MCF 10A (cell line): ENCODE measurements at regions not wholly inside any gene's neighbourhood (a gene's known extent, or its start where the extent isn't known, plus 50 kb on each side); places are given as distances from the start of the nearest gene placed in this dataset.

Source experiments
- BruUV-seq: library from RNA; stranded (reverse); fragments of 400-500 nt; replicated peaks from 2 replicates; lab custom pipeline; 2021; lab: Mats Ljungman, UMichigan
- CTCF ChIA-PET: fragments of 300-600 bp; sonication (Branson Sonifier 250); formaldehyde crosslinking; extraction: SDS; loops from one replicate; lab custom pipeline; 2021; ENCODE audit warnings: antibody characterized with exemption, inconsistent platforms; lab: Yijun Ruan, JAX
- POLR2A ChIA-PET: fragments of 300-600, 350-650 bp; sonication (Branson Sonifier 250); formaldehyde crosslinking; extraction: SDS; loops from one replicate; lab custom pipeline; 2020; ENCODE audit warnings: antibody characterized with exemption, inconsistent platforms; lab: Yijun Ruan, JAX
- DNase-seq: peaks from one replicate; pipeline ENCODE4 v3.0.0-alpha.2; 2018; ENCODE audit not compliant: unreplicated experiment
- H3K27ac Mint-ChIP-seq: one replicate; pipeline ENCODE4 v1.8.0; 2022; ENCODE audit warnings: mild to moderate bottlenecking, low read depth, mixed read lengths; ENCODE audit not compliant: unreplicated experiment
- H3K27me3 Mint-ChIP-seq: one replicate; pipeline ENCODE4 v1.8.0; 2022; ENCODE audit warnings: mixed read lengths; ENCODE audit not compliant: insufficient read depth, unreplicated experiment
- H3K36me3 Mint-ChIP-seq: one replicate; pipeline ENCODE4 v1.8.0; 2022; ENCODE audit warnings: mild to moderate bottlenecking, moderate library complexity, mixed read lengths; ENCODE audit not compliant: insufficient read depth, unreplicated experiment
- H3K4me1 Mint-ChIP-seq: one replicate; pipeline ENCODE4 v1.8.0; 2022; ENCODE audit warnings: mixed read lengths; ENCODE audit not compliant: insufficient read depth, unreplicated experiment
- H3K4me3 Mint-ChIP-seq: one replicate; pipeline ENCODE4 v1.8.0; 2022; ENCODE audit warnings: mild to moderate bottlenecking, moderate library complexity, mixed read lengths; ENCODE audit not compliant: unreplicated experiment
- H3K9me3 Mint-ChIP-seq: one replicate; pipeline ENCODE4 v1.8.0; 2022; ENCODE audit warnings: mixed read lengths; ENCODE audit not compliant: unreplicated experiment
- intact Hi-C: fragments of 100-400 bp; cut with micrococcal nuclease; formaldehyde crosslinking; loops from 2 replicates; pipeline ENCODE4 v1.14.1; 2022
- TF ChIP-seq, protein P1 (sequence below): fragments of 200-600 bp; IDR thresholded peaks from one replicate; pipeline ENCODE4 v1.8.0; 2022; ENCODE audit warnings: antibody characterized with exemption, mild to moderate bottlenecking; ENCODE audit not compliant: unreplicated experiment

DNA sequence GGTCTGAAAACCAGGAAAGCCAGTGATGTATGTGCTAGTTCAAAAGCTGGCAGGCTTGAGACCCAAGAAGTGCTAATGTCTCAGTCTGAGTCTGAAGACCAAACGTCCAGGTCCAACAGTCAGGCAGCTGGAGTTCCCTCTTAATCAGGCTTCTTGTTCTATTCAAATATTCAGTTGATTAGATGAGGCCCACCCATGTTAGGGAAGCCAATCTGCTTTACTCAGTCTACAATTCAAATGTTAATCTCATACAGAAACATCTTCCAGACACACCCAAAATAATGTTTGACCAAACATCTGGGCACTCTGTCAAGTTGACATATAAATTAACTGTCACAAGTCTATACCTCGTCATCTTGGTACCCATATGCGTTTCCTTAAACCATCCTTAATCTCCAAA lies 72.4 kb upstream of the IL2 start:
- ChIA-PET CTCF (interaction anchor here (0.6 kb wide), 1 partner anchor 29 kb away, joined by 3 read pairs; no protein-coding TSS in a partner anchor), POLR2A (no interaction called here)
- Mint-ChIP-seq H3K27ac (no peak overlapping the region), H3K4me1 (no peaks in the 10 kb centered on the region), H3K9me3 (peaks cover 6% of the 10 kb centered on the region), H3K27me3 (no peaks in the 10 kb centered on the region), H3K36me3 (no peaks in the 10 kb centered on the region), H3K4me3 (no peak overlapping the region)
- no peak for DNase-seq
- intact Hi-C loops: no loop called here
- no TSS peak for BruUV-seq
- TF ChIP-seq, protein P1, sequence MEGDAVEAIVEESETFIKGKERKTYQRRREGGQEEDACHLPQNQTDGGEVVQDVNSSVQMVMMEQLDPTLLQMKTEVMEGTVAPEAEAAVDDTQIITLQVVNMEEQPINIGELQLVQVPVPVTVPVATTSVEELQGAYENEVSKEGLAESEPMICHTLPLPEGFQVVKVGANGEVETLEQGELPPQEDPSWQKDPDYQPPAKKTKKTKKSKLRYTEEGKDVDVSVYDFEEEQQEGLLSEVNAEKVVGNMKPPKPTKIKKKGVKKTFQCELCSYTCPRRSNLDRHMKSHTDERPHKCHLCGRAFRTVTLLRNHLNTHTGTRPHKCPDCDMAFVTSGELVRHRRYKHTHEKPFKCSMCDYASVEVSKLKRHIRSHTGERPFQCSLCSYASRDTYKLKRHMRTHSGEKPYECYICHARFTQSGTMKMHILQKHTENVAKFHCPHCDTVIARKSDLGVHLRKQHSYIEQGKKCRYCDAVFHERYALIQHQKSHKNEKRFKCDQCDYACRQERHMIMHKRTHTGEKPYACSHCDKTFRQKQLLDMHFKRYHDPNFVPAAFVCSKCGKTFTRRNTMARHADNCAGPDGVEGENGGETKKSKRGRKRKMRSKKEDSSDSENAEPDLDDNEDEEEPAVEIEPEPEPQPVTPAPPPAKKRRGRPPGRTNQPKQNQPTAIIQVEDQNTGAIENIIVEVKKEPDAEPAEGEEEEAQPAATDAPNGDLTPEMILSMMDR: no peak

DNA sequence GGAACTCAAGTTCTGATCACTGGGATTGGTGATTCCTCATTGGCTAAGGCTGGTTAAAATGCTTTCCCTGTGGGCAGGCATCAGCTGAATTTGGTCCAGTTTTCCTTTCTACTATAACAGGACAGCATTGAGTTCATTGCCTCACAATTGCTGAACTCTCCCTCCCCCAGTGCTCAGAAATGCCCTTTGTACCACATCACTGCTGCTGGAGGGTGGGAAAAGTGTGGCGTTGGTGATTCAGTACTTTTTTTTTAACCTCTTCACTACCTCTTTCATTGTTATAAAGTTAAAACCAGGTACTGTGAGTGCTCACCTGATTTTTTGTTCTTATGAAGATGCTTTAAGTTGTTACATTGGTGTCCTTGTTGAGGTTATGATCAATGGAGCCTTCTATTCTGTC lies 69.3 kb upstream of the IL2 start:
- no peak overlapping the region for H3K4me3 Mint-ChIP-seq
- intact Hi-C loops: no loop called here
- TF ChIP-seq, protein P1: no peak
- no peak for DNase-seq
- ChIA-PET CTCF (no interaction called here), POLR2A (no interaction called here)
- no peaks in the 10 kb centered on the region for H3K4me1 Mint-ChIP-seq
- peaks cover 18% of the 10 kb centered on the region for H3K9me3 Mint-ChIP-seq
- no peaks in the 10 kb centered on the region for H3K27me3 Mint-ChIP-seq
- no peak overlapping the region for H3K27ac Mint-ChIP-seq
- no peaks in the 10 kb centered on the region for H3K36me3 Mint-ChIP-seq
- BruUV-seq: no TSS peak

DNA sequence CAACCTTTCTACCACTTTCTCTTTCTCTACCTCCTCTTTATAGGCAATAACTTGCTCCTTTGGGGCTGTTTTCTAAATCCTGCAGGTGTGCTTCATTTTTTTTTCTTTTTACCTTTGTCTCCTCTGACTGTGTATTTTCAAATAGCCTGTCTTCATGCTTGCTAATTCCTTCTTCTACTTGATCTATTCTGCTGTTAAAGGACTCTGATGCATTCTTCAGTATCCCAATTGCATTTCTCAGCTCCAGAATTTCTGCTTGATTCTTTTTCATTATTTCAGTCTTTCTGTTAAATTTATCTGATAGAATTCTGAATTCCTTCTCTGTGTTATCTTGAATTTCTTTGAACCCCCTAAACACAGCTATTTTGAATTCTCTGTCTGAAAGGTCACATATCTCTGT lies 67.7 kb upstream of the IL2 start:
- BruUV-seq: no TSS peak
- Mint-ChIP-seq H3K27ac (no peak overlapping the region), H3K4me3 (no peak overlapping the region), H3K27me3 (no peaks in the 10 kb centered on the region), H3K36me3 (no peaks in the 10 kb centered on the region), H3K4me1 (no peaks in the 10 kb centered on the region), H3K9me3 (peaks cover 18% of the 10 kb centered on the region)
- intact Hi-C loops: no loop called here
- no peak for DNase-seq
- CTCF ChIA-PET: no interaction called here
- POLR2A ChIA-PET: no interaction called here
- TF ChIP-seq, protein P1: no peak

DNA sequence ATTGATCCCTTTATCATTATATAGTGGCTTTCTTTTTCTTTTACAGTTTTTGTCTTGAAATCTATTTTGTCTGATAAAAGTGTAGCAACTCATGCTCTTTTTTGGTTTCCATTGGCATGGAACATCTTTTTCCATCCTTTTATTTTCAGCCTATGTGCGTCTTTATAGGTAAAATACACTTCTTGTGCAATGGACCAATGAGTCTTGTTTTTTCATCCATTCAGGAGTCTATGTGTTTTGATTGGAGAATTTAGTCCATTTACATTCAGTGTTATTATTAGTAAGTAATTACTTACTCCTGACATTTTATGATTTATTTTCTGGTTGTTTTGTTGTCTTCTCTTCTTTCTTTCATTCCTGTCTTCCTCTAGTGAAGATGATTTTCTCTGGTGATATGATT lies 66.4 kb upstream of the IL2 start:
- no peak overlapping the region for H3K27ac Mint-ChIP-seq
- intact Hi-C loops: no loop called here
- no peaks in the 10 kb centered on the region for H3K27me3 Mint-ChIP-seq
- H3K4me1 Mint-ChIP-seq: no peaks in the 10 kb centered on the region
- H3K36me3 Mint-ChIP-seq: no peaks in the 10 kb centered on the region
- TF ChIP-seq, protein P1: no peak
- ChIA-PET CTCF (no interaction called here), POLR2A (no interaction called here)
- no peak overlapping the region for H3K4me3 Mint-ChIP-seq
- no peak for DNase-seq
- H3K9me3 Mint-ChIP-seq: peaks cover 18% of the 10 kb centered on the region
- BruUV-seq: no TSS peak
